Amygdala (tissue), 56 donors: ENCODE measurements at regions not wholly inside any gene's neighbourhood (a gene's known extent, or its start where the extent isn't known, plus 50 kb on each side); places are given as distances from the start of the nearest gene placed in this dataset.

Experiments
- DNase-seq, 56 donors: peaks; one replicate each; lab custom pipeline; 2025; lab: John Stamatoyannopoulos, UW

DNA sequence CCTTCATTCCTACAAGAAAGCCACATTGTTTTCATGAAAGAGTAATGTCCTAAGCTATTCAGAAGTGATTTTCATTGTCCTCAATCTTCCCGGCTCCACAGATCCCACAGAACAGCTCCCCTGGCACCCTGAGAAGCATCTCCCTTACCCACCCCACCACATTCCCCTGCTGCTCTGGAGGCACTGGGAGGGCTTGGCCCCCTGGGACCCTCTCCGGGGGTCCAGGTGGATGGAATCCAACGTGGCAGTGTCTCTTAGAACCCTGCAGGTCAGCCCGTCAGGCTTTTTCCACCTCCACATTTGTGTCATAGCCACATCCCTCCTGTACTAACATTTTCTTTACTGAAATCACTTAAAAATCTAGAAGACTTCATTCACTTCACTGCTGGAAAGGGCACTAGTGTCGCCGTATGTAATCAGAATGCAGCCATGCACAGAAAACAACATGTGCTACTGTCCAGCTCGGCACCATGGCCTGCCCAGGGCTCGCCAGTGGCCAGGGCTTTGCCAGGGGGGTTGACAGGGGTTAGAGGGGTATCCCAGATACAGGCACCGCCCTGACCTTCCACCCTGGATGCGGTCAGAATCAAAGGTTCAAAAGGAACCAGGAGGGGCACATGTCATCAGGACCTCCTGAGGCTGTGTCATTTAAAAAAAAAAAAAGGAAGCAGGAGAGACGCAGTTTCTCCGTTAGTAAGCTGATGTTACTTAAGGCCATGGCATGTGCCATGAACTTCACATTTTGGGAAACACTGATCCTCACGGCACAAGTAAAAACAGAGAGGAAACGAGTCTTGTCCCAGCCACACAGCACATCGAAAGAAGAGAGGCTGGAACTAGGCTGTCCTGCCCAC, 106.3 kb downstream of the LSM3 start:
- DNase-seq: no peak

DNA sequence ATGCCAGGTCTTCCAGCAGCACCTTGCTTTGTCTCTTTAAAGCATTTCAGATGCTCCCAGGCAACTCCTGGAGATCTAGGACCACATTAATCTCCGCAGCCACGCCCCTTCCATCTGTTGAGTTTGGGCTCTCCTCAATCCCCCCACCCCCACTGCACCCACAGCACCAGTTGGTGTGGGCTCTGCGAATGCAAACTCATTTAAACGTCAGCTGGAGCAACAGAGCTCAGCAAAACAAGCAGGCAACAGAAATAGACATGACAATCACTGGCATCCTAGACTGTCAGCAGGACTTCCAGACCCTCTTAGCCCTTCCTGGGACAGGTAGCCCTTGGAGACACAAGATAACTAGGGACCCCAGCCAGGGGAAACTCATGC, 106.9 kb downstream of the LSM3 start:
- DNase-seq: peak in 16 of 56 donors; percentile 7 to 61 (median 17)

DNA sequence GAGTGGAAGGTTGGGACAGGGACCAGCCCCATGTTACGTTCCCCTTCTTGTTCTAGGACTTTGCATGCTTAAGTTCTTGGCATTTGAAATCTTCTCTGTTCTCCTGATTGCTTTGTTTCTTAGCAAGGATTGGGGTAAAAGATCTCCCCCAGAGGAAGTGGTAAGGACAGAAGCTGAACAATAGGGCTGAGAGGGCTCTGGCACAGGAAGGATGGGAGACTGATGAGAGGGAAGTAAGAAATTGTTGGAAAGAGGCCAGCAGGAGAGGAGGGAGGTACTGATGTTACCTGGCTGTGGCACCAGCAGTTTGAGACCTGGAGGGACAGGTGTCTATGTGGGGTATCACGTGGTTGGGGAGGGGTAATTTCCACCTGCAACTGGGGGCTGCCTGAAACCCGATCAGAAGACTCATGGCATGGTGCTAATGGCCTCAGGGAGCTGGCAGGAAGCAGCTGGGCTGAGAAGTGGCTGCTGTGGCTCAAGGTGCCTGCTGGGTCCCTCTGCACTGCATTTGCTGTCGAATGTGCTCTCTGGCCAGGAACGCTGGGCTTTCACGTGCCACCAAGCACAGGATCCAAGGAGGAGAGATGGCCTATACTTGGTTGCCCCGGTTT, 108.4 kb downstream of the LSM3 start:
- no peak for DNase-seq

DNA sequence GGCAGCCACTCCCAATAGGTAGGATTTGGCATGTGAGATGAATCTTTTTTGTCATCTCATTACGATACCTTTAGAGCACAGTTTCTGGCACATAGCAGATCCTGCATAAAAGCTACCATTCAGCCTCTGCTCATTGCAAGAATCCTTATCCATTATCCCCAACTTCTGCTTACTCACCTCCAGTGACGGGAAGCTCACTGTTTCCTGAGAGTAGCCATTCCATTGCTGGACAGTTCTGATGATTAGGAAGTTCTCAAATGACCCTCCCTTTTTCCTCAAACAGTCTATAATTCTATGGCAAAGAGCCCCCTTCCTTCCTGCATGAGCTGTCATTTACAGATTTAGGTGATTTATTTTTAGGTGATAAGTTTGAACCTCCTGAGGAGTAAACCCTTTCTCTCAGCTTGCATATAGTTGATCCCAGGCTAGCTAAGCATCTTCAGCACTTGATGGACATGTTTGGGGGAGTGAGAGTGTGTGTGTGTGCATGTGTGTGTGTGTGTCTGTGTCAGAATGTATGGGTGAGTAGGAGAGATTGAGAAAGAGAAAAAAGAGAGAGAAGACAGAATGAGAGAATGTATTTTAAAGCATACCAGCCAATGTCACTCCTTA, 109.7 kb downstream of the LSM3 start:
- no peak for DNase-seq

- DNase-seq: no peak
These were observed 110.3 kb downstream of the LSM3 start for GRCh38 chr3:14288833-14289451.

GRCh38 chr3:14289590-14290461, 111.2 kb downstream of the LSM3 start:
- no peak for DNase-seq

DNA sequence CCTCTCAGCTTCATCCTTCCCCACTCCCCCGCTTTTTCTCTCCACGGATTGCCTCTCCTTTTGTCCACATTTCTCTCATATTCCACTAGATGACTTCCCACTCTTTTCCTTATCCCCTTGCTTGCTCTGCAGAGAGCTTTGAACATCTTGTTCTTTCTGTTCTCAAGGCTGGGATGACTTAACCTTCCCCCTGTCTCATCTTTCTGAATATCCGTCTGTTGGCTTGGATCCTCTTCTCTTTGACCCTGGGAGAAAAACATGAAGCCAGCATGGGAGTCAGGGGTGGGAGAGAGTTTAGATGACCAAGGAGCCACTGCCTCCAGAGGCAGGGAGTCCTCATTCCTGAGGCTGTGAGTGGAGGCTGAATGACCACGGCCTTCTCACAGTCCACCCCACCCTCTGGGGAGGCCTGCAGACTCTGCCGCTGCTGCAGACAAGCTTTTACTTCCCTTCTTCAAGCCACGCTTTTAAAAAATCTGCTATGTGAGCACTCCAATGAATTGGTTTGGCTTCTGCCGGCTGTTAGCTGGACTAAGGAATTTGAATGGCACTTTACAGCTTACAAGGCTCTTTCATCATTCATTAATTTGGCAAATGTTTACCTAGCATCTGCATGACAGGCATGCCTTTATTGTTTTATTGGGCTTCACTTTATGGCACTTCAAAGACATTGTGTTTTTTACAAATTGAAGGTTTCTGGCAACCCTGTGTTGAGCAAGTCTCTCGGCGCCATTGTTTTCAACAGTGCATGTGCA, 111.6 kb upstream of the SLC6A6 start:
- no peak for DNase-seq

DNA sequence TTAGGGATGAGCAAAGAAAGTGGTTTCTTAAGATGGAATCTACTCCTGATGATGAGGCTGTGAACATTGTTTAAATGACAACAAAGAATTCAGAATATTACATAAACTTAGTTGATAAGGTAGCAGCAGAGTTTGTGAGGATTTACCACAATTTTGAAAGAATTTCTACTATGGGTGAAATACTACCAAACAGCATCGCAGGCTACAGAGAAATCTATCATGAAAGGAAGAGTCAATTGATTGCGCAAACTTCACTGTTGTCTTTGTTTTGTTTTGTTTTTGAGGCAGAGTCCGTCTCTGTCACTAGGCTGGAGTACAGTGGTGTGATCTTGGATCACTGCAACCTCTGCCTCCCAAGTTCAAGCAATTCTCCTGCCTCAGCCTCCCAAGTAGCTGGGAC, 107.4 kb upstream of the SLC6A6 start:
- no peak for DNase-seq

DNA sequence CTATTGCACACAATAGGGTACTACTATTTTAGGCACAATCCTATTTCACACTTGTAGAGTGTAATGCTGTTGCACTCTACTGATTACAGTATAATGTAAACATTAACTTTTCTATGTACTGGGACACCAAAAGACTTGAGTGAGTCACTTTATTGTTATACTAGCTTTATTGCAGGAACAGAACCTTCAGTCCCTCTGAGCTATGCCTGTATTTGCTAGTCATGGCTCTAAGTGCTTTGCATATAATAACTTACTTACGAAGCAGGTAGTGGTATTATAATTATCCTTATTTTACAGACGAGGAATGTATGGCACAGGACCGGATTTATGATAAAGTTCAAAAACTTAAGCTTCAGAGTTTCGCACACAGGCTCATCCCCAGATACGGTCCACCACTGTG, 106.6 kb upstream of the SLC6A6 start:
- no peak for DNase-seq

GRCh38 chr3:14297305-14297704, 105.1 kb upstream of the SLC6A6 start:
- no peak for DNase-seq

DNA sequence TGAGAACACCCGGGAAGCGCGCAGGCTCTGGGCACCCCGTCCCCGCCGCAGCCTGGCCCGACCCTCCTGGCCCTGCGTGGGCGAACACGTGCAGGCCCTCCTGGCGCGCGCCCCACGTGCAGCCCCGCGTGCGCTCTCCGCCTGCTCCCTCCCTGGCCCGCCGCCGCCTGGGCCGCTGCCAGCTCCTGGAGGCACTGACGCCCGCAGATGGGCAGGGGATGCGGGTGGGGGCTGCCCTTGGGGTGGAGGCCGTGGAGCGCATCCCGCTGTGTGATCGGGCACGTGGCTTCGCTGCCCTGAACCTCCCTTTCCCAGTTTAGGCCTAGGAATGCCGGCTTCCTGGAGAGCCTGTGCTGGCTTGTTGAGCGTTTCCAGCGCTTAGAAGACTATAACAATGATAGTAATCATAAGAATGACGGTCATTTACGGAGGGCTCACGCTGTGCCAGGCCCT, 104.6 kb upstream of the SLC6A6 start:
- peak in 35 of 56 donors; percentile 6 to 77 (median 32) for DNase-seq

DNA sequence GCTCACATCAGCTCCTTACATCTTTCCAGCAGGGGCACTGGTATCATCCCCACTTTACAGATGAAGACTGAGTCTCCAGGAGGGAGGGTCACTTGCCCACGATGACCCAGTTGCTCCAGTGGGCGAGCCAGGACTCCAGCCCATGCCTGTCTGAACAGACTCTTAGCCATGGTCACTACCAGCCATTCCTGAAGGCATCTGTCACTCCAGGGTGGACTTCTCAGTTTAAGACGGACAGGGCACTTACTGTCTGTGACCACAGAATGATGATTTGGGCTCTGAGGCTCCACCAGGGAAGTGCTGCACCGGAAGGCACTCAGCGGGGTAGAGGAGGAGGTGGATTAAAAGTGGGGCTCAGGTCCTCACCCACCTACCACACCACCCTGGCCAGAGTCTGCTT, 104.0 kb upstream of the SLC6A6 start:
- no peak for DNase-seq

- DNase-seq: no peak
These were observed 103.3 kb upstream of the SLC6A6 start for GRCh38 chr3:14298991-14299555.

- no peak for DNase-seq
These were observed 102.6 kb upstream of the SLC6A6 start for GRCh38 chr3:14299767-14300166.

GRCh38 chr3:14300721-14301399, 101.5 kb upstream of the SLC6A6 start:
- no peak for DNase-seq

- DNase-seq: no peak
These were observed 100.8 kb upstream of the SLC6A6 start for GRCh38 chr3:14301558-14301957.

GRCh38 chr3:14303336-14304100, 98.9 kb upstream of the SLC6A6 start:
- DNase-seq: no peak
